ENCODE measurements at regions not wholly inside any gene's neighbourhood (a gene's known extent, or its start where the extent isn't known, plus 50 kb on each side); places are given as distances from the start of the nearest gene placed in this dataset.

DNA sequence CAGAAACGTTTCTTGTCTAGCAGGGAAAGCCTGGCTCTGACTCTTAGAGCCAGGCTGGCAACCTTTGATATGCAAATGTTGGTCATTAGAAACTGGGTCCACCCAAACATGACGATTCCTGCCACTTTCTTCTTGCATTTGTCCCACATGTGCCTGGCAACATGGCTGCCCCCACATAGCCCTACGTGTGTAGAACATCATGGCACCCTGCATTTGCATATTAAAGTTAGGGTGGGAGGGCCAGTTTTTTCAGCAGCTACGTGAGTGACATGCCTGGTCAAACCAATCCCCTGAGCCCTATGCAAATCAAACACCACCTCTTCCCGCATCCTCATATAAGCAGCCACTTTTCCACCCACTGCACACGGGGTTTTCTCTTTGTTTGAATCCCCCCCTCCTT, 95.0 kb downstream of the LIG4 start:
- Histone ChIP-seq H3K4me3 (ENCODE audit: low read depth, low read length) (no peak overlapping the region), H3K27me3 (ENCODE audit: control insufficient read depth, insufficient read depth, low read length) (no peaks in the 10 kb centered on the region), H3K36me3 (ENCODE audit: control insufficient read depth, insufficient read depth, low read length) (no peaks in the 10 kb centered on the region)
- TF ChIP-seq CTCF (IDR thresholded peaks at IDR 0.05; ENCODE audit: insufficient read depth, low read depth, low read length), result no peak
- ChIA-PET POLR2A (no interaction called here), CTCF (no interaction called here)
- DNase-seq (ENCODE audit: low read depth), result no peak

DNA sequence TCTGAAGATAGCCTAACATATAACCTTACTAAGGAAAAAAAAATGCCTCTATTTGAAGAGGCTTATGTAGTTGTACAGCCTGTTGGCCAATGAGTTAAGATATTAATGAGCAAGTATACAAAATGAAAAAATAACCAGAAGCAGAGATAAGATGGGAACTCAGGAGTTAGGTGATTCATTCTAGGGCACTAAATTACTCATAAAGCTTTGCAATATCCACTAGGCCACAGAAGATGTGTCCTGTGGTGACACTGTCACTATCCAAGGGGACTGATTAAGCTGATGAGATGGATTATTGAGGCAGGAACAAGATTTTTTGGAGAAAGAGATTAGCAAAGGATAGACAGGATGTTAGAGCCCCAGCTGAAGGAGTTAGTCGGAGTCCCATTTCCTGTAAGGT, 99.6 kb downstream of the LIG4 start:
- no peak for DNase-seq (ENCODE audit: low read depth)
- CTCF ChIA-PET, result no interaction called here
- POLR2A ChIA-PET, result no interaction called here
- TF ChIP-seq CTCF (IDR thresholded peaks at IDR 0.05; ENCODE audit: insufficient read depth, low read depth, low read length), result no peak
- Histone ChIP-seq H3K4me3 (ENCODE audit: low read depth, low read length) (no peak overlapping the region), H3K36me3 (ENCODE audit: control insufficient read depth, insufficient read depth, low read length) (no peaks in the 10 kb centered on the region), H3K27me3 (ENCODE audit: control insufficient read depth, insufficient read depth, low read length) (no peaks in the 10 kb centered on the region)

DNA sequence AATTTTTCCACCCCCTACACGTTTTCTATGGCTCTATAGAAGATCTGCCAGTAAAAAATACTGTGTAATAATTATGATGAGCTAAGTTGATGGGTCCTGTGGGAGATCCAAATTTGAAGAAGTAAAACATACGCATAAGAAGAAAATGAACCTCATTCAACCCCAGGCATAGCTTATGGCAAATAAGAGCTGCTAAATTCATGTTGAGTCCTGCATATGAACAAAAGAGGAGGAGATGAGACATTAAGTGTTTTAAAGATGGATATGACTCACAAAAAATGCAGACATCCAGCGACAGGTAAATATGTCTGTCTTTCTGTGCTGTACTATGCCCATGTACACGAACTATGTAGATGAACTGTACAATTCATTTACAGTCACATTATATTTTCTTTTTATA, 101.9 kb downstream of the LIG4 start:
- Histone ChIP-seq H3K27me3 (ENCODE audit: control insufficient read depth, insufficient read depth, low read length) (no peaks in the 10 kb centered on the region), H3K36me3 (ENCODE audit: control insufficient read depth, insufficient read depth, low read length) (no peaks in the 10 kb centered on the region), H3K4me3 (ENCODE audit: low read depth, low read length) (no peak overlapping the region)
- no peak for TF ChIP-seq CTCF (IDR thresholded peaks at IDR 0.05; ENCODE audit: insufficient read depth, low read depth, low read length)
- CTCF ChIA-PET, result no interaction called here
- no peak for DNase-seq (ENCODE audit: low read depth)
- POLR2A ChIA-PET, result no interaction called here

- no peaks in the 10 kb centered on the region for H3K27me3 ChIP-seq (ENCODE audit: control insufficient read depth, insufficient read depth, low read length)
- no peak for DNase-seq (ENCODE audit: low read depth)
Measured at GRCh38 chr13:108104736-108105135, 110.6 kb downstream of the LIG4 start.

GRCh38 chr13:108102771-108103170, 112.6 kb downstream of the LIG4 start:
- ChIA-PET POLR2A (no interaction called here), CTCF (no interaction called here)
- Histone ChIP-seq H3K4me3 (ENCODE audit: low read depth, low read length) (no peak overlapping the region), H3K36me3 (ENCODE audit: control insufficient read depth, insufficient read depth, low read length) (no peaks in the 10 kb centered on the region), H3K27me3 (ENCODE audit: control insufficient read depth, insufficient read depth, low read length) (no peaks in the 10 kb centered on the region)
- no peak for DNase-seq (ENCODE audit: low read depth)
- TF ChIP-seq CTCF (IDR thresholded peaks at IDR 0.05; ENCODE audit: insufficient read depth, low read depth, low read length), result no peak

More at GRCh38 chr13:108104736-108105135, 110.6 kb downstream of the LIG4 start:
- no peak for TF ChIP-seq CTCF (IDR thresholded peaks at IDR 0.05; ENCODE audit: insufficient read depth, low read depth, low read length)
- ChIA-PET POLR2A (no interaction called here), CTCF (no interaction called here)
- Histone ChIP-seq H3K4me3 (ENCODE audit: low read depth, low read length) (no peak overlapping the region), H3K36me3 (ENCODE audit: control insufficient read depth, insufficient read depth, low read length) (no peaks in the 10 kb centered on the region)

Measured in BJ (cell line).